GM12872 (cell line): ENCODE measurements at regions not wholly inside any gene's neighbourhood (a gene's known extent, or its start where the extent isn't known, plus 50 kb on each side); places are given as distances from the start of the nearest gene placed in this dataset.

ENCODE experiments used
- TF ChIP-seq, protein P1 (sequence below): IDR thresholded peaks from 3 replicates; pipeline ENCODE4 v1.5.1; 2011; ENCODE audit warnings: low read depth, mild to moderate bottlenecking, low read length, moderate library complexity; ENCODE audit not compliant: insufficient read depth

DNA sequence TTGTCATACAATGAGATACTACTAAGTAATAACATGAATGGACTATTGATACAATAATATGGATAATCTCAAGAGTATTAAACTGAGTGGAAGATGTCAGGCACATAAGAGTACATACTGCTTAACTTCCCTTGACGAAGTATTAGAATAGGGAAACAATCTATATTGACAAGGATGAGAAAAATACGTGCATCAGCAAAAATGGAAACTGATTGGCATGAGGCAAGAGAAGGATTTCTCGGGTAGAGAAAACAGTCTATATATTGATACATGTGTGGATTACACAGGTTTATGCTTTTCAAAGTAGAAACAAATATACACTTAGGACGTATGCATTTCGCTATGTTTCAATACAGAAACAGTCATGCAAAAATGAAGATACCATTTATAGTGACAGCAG is 57.4 kb downstream of the PRR20E start:
- TF ChIP-seq, protein P1, sequence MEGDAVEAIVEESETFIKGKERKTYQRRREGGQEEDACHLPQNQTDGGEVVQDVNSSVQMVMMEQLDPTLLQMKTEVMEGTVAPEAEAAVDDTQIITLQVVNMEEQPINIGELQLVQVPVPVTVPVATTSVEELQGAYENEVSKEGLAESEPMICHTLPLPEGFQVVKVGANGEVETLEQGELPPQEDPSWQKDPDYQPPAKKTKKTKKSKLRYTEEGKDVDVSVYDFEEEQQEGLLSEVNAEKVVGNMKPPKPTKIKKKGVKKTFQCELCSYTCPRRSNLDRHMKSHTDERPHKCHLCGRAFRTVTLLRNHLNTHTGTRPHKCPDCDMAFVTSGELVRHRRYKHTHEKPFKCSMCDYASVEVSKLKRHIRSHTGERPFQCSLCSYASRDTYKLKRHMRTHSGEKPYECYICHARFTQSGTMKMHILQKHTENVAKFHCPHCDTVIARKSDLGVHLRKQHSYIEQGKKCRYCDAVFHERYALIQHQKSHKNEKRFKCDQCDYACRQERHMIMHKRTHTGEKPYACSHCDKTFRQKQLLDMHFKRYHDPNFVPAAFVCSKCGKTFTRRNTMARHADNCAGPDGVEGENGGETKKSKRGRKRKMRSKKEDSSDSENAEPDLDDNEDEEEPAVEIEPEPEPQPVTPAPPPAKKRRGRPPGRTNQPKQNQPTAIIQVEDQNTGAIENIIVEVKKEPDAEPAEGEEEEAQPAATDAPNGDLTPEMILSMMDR = no peak

DNA sequence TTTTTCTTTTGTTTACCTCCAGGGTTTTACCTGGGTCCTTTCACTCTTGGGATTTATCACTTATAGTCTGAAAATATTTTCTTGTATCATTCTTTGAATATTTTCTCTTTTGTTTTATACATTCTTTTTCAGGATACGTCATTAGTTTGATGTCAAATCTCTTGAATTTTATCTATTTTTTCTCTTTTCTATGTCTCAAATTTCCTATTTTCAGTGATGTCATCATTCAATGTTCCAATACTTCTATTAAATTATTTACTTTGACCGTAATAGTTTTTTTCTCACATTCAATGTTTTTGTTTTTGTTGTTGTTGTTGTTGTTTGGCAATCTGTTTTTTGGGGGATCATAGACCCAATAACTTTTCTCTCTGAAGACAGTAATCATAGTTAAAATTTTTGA is 83.5 kb downstream of the PRR20E start:
- TF ChIP-seq, protein P1 = no peak

DNA sequence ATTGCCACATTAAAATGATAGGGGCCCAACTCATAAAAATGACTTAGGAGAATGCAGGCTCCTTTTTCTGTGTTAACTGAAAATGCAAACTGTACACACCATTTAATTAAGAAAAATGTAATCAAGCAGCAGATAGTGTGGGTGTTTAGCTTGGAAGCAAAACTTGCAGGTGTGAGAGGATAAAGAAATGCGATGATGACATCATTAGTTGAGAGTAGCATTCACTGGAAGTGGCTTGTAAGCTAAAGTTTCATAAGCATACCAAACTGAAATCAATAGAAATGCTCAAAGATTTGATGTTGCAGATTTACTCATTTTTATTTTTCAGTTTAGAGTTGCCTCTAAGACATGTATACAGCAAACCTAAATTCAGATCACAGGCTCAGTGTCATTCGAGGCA is 86.6 kb downstream of the PRR20E start:
- TF ChIP-seq, protein P1 = no peak

DNA sequence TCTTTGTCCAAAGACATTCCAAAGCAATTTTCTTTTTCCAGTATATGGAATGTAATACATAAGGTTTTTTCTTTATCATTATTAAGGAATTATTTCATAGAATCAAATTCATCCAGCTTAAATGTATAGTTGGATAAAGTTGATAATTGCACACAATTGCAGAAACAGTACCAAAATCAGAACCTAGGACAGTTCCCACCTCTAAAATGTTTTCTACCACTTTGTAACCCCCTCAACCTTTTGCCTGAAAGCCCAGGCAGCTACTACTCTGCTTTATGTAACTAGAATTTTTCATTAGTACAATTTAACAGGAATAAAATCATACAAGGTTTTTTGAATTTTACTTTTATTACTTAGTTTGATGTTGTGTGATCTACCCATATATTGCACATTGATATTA is 98.0 kb downstream of the PRR20E start:
- TF ChIP-seq, protein P1 = no peak

DNA sequence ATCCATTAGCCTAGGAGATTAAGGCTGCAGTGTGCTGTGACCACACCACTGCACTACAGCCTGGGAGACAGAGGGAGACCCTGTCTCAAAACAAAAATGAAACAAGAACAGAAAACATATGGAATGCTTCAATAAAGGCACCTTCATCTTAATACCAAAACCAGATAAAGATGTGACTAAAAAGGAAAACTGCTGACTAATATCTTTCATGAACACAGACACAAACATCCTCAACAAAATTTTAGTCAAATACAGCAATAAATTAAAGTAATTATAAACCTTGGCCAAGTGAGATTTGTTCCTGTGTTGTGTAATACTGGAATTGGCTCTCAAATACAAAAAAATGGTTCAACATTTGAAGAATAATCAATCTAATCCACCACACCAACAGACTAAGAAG is 103.5 kb downstream of the PRR20E start:
- TF ChIP-seq, protein P1 = no peak

DNA sequence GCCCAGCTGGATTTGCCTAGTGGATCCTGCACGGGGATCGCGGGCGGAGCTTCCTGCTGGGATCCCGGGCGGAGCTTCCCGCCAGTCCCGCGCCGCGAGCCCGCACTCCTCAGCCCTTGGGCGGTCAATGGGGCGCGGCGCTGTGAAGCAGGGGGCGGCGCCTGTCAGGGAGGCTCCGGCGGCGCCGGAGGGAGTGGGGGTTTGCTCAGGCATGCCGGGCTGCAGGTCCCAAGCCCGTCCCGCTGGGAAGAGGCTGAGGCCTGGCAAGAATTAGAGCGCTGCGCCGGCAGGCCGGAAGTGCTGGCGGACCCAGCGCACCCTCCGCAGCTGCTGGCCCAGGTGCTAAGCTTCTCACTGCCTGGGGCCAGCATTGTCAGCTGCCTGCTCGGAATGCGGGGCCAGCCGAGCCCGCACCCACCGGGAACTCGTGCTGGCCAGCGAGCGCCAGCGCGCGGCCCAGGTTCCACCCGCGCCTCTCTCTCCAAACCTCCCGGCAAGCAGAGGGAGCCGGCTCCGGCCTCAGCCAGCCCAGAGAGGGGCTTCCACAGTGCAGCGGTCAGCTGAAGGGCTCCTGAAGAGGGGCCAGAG is 119.6 kb downstream of the PRR20E start:
- TF ChIP-seq, protein P1 = no peak

DNA sequence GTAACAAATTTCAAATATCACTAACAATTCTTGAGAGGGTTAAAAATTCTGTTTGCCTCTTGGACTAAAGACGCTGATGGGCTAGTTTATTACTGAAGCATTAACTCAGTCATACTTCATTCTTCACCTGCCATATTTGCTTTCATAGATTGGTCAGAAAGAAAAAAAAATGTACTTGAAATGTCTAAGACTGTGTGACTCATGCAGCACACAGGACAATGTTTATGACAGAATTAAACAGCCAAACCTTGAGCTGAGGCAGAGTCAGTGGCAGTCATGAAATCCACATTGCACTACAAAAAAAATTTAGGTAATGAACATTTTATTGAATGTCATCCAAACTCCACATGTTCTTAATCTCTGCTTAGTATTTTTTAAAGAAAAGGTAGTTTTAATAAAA is 135.6 kb downstream of the PRR20E start:
- TF ChIP-seq, protein P1 = no peak
